ENCODE measurements at regions not wholly inside any gene's neighbourhood (a gene's known extent, or its start where the extent isn't known, plus 50 kb on each side); places are given as distances from the start of the nearest gene placed in this dataset.

DNA sequence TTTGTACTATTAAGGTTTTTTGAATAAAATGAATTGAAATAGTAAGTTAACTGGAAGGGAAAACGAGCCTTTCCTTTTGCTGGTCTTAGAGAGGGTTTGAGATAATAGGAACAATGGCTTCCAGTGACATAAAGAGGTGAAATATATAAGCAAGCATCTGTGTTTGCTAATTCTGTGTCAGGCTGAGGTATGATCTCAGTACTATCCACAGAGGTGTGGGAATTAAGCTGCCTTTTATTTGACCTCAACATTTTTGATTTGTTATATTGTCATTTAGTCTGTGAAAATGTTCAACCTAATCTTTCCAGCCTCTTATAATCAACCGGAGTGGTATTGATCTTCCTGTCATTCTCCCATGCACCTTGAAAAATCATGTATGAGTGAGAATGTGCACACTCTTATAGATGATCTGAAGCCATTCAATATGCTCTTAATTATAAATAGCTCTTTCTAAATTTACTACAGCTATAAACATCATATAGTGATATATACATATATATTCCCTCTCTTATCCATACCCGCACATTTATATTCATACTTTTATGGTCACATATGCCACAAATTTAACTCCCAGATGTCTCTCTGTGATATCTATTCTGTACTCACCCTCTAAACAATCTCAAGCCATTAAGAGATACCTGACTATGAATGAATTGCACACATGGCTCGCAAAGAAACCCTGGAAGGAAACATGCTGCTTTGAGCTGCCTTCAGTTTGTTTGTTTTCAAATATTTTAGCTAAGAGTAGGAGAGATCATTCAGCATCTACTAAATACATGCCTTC lies 754.7 kb upstream of the NRSN1 start:
- TF ChIP-seq POLR2AphosphoS5 (IDR thresholded peaks at IDR 0.05; ENCODE audit: borderline replicate concordance, low read depth, low read length), result no peak
- TF ChIP-seq EZH2 (IDR thresholded peaks at IDR 0.05), result no peak
- no peak for TF ChIP-seq FOXP2 (optimal IDR thresholded peaks at IDR 0.05; ENCODE audit: control extremely low read depth, extremely low read length, insufficient read depth)
